Thyroid gland (tissue), 4 donors: ENCODE measurements at regions not wholly inside any gene's neighbourhood (a gene's known extent, or its start where the extent isn't known, plus 50 kb on each side); places are given as distances from the start of the nearest gene placed in this dataset.
"Not testable (repeated sequence)": the region's sequence is repeated elsewhere in the genome, so short reads cannot be mapped to it uniquely, and the experiment has no call there.

ENCODE experiments used
- DNase-seq, 2 donors: peaks; one replicate each; pipeline ENCODE4 v3.0.0-alpha.2; 2019
- H3K27ac ChIP-seq, 3 donors: fragments of 200-600 bp; sonication (generic); 1 replicate in 2 of 3; 2 replicates in 1 of 3; pipeline ENCODE4 v1.5.1; 2016 to 2019; ENCODE audit warnings: mild to moderate bottlenecking in 1 of 3, moderate library complexity in 1 of 3
- H3K27me3 ChIP-seq: fragments of 200-600 bp; sonication (generic); one replicate; pipeline ENCODE4 v1.5.1; 2019
- H3K36me3 ChIP-seq, 2 donors: fragments of 200-600 bp; sonication (generic); one replicate each; pipeline ENCODE4 v1.5.1; 2016 to 2019
- H3K4me1 ChIP-seq, 2 donors: fragments of 200-600 bp; sonication (generic); one replicate each; pipeline ENCODE4 v1.5.1; 2017 to 2019
- H3K4me3 ChIP-seq, 3 donors: fragments of 200-600 bp; sonication (generic); replicated peaks in 1 of 3; 1 replicate in 2 of 3; 2 replicates in 1 of 3; pipeline ENCODE4 v1.5.1; 2016; ENCODE audit warnings: mild to moderate bottlenecking in 1 of 3
- H3K9me3 ChIP-seq: fragments of 200-600 bp; sonication (generic); one replicate; pipeline ENCODE4 v1.5.1; 2017
- CTCF ChIP-seq, 6 experiments: fragments of 200-600 bp in 3 of 6; fragments of 450-650 bp in 3 of 6; sonication (generic) in 3 of 6; IDR thresholded peaks; one replicate each; pipeline ENCODE4 v1.5.1; 2016 to 2019; ENCODE audit warnings: antibody characterized with exemption in 6 of 6, mild to moderate bottlenecking in 2 of 6, inconsistent platforms in 1 of 6, moderate library complexity in 1 of 6
- POLR2A ChIP-seq, 2 donors: fragments of 450-650 bp; IDR thresholded peaks; one replicate each; pipeline ENCODE4 v1.6.1; 2017; ENCODE audit warnings: antibody characterized with exemption in 2 of 2, mild to moderate bottlenecking in 2 of 2, moderate library complexity in 1 of 2
- WGBS, 2 donors: methylation state at CpG; one replicate each; pipeline ENCODE4 v1.1.5; 2017; 5-methylcytosine and 5-hydroxymethylcytosine counted together
- intact Hi-C: fragments of 100-400 bp; cut with DNase I; formaldehyde crosslinking; loops from one replicate; pipeline ENCODE4 v1.15.1; 2023

- Histone ChIP-seq H3K27me3 (no peaks in the 10 kb centered on the region), H3K4me1 (no peaks in the 10 kb centered on the region), H3K9me3 (no peaks in the 10 kb centered on the region), H3K27ac (no peak overlapping the region), H3K36me3 (no peaks in the 10 kb centered on the region), H3K4me3 (no peak overlapping the region)
- intact Hi-C loops: no loop called here
- TF ChIP-seq CTCF (IDR thresholded peaks at IDR 0.05) (no peak), POLR2A (IDR thresholded peaks at IDR 0.05) (no peak)
- no peak for DNase-seq
- WGBS, 2 donors: 68 to 76% methylated on average over 3 of the region's 3 CpGs
Observed at GRCh38 chr1:72371259-72372035, 89.1 kb upstream of the NEGR1 start.

GRCh38 chr1:72370836-72371235, 88.5 kb upstream of the NEGR1 start:
- intact Hi-C loops, H3K4me3 ChIP-seq, H3K27ac ChIP-seq, H3K9me3 ChIP-seq, DNase-seq, H3K36me3 ChIP-seq, H3K4me1 ChIP-seq, H3K27me3 ChIP-seq: not testable (repeated sequence)
- WGBS, 2 donors: 81 to 87% methylated on average over 3 of the region's 3 CpGs

- intact Hi-C loops: no loop called here
- H3K4me3 ChIP-seq: no peak overlapping the region
- no peaks in the 10 kb centered on the region for H3K9me3 ChIP-seq
- no peak for DNase-seq
- WGBS, 2 donors: 82 to 86% methylated on average over 1 of the region's 1 CpG
- H3K27ac ChIP-seq: no peak overlapping the region
- no peaks in the 10 kb centered on the region for H3K36me3 ChIP-seq
- TF ChIP-seq CTCF (IDR thresholded peaks at IDR 0.05) (no peak), POLR2A (IDR thresholded peaks at IDR 0.05) (no peak)
- H3K4me1 ChIP-seq: no peaks in the 10 kb centered on the region
- H3K27me3 ChIP-seq: no peaks in the 10 kb centered on the region
Observed at GRCh38 chr1:72369069-72369757, 86.9 kb upstream of the NEGR1 start.

GRCh38 chr1:72366466-72366865, 84.1 kb upstream of the NEGR1 start:
- intact Hi-C loops: no loop called here
- H3K4me3 ChIP-seq: no peak overlapping the region
- H3K36me3 ChIP-seq: no peaks in the 10 kb centered on the region
- 57 to 87% methylated on average over 1 of the region's 1 CpG for WGBS, 2 donors
- TF ChIP-seq POLR2A (IDR thresholded peaks at IDR 0.05): no peak
- H3K27me3 ChIP-seq: no peaks in the 10 kb centered on the region
- DNase-seq: peak in 1 of 2 donors; percentile 8
- no peak overlapping the region for H3K27ac ChIP-seq
- no peaks in the 10 kb centered on the region for H3K4me1 ChIP-seq
- no peaks in the 10 kb centered on the region for H3K9me3 ChIP-seq

- WGBS, 2 donors: 80 to 86% methylated on average over 3 of the region's 3 CpGs
- Histone ChIP-seq H3K9me3 (no peaks in the 10 kb centered on the region), H3K4me3 (no peak overlapping the region), H3K36me3 (no peaks in the 10 kb centered on the region), H3K27me3 (no peaks in the 10 kb centered on the region), H3K27ac (no peak overlapping the region), H3K4me1 (no peaks in the 10 kb centered on the region)
- intact Hi-C loops: no loop called here
- TF ChIP-seq POLR2A (IDR thresholded peaks at IDR 0.05): no peak
- TF ChIP-seq CTCF (IDR thresholded peaks at IDR 0.05): no peak
- no peak for DNase-seq
Observed at GRCh38 chr1:72365693-72366092, 83.4 kb upstream of the NEGR1 start.

- no peak for TF ChIP-seq CTCF (IDR thresholded peaks at IDR 0.05)
- TF ChIP-seq POLR2A (IDR thresholded peaks at IDR 0.05): no peak
- H3K4me3 ChIP-seq: no peak overlapping the region
- no peaks in the 10 kb centered on the region for H3K27me3 ChIP-seq
- intact Hi-C loops: no loop called here
- H3K36me3 ChIP-seq: no peaks in the 10 kb centered on the region
- no peak for DNase-seq
- no peak overlapping the region for H3K27ac ChIP-seq
- no peaks in the 10 kb centered on the region for H3K4me1 ChIP-seq
- WGBS, 2 donors: 89 to 96% methylated on average over 1 of the region's 1 CpG
- no peaks in the 10 kb centered on the region for H3K9me3 ChIP-seq
Observed at GRCh38 chr1:72362538-72362937, 80.2 kb upstream of the NEGR1 start.
